Central memory CD4-positive, alpha-beta T cell (primary cell): ENCODE measurements at regions not wholly inside any gene's neighbourhood (a gene's known extent, or its start where the extent isn't known, plus 50 kb on each side); places are given as distances from the start of the nearest gene placed in this dataset.

Experiments used
- DNase-seq: peaks from one replicate; pipeline ENCODE4 v3.0.0; 2022

DNA sequence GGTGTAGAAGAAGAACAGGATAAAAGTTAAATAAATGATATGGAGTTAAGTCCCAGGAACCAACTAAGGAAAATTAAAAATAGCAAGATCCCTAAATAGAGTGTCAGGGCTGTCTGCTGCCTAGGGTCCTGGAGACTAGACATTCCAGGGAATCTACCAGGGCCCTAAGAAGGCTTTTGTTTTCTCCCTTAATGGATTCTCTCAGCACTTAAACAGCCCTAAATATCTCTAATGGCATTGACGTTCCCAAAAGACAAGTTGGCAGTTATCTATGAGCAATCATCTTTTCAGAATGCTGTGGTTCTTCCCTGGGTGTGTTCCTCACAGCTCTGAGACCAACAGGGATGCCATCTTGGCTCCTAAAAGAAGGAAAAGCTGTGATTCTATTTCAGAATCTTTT lies 616.3 kb downstream of the EPHA4 start:
- no peak for DNase-seq

DNA sequence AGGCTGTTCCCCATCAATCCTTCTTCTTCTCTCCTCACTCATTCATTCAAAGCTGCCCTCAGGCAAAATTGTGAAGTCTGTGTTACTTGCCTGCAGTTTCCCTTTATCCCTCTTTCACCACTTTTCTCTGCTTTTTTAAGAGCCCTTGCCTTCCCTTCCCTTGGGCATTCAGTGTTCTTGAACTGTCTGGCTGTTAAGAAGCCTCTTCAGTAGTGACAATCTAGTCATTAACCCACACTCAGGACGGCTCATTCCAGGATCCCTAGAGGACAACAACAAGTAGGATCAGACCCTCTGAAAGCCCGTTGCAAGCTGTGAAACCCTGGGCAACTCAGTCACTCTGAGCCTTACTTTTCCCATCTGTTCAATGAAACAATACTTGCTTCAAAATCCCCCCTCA lies 615.7 kb downstream of the EPHA4 start:
- no peak for DNase-seq

DNA sequence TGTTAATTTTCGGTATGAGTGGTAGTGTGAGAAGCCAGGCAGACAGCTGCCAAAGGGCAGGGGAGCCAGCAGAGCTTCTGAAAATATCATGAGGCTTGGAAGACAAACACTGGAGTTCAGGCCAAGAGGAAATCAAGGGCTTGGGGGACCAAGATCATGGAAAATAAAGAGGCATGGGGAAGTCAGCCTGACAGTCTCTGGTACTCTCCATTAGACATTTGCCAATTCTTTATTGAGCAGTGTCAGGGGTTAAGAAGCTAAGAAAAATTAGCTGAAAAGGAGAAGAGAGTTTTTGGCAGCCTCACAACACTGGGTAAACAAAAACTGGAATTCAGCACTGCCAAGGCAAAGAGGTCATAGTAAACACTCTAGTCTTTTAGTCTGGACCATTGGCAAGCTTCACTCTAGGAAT lies 612.7 kb downstream of the EPHA4 start:
- no peak for DNase-seq

DNA sequence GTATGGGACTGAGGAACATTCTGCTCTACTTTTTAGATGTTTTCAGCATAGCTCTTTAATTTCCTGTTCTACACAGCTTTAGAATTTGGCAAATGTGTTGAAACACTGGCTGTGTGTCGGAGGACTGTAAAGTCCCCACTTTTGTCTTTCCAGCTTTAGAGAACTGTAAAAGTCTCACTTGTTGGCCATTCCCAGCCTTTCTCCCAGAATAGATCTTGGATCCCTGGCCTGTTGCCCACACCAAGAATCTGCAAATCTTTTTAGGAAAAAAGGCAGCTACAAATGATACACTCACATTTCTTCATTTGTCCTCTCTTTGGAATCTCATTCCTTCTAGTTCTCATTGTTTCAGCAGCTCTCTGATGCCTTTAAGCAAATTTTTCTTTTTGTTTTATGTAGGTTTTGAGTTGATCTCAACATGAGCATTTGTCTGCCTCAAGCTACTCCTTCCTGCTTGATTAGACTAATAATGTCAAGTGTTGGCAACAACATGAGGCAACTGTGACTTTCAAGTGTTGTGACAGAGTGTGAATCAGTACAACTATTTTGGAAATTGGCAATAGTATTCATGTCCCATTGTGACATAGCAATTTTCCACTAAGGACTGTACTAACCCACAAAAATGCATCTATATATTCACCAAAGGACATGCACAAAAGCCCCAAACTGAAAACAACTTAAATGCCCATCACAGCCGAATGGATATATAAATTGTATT lies 610.8 kb downstream of the EPHA4 start:
- no peak for DNase-seq

DNA sequence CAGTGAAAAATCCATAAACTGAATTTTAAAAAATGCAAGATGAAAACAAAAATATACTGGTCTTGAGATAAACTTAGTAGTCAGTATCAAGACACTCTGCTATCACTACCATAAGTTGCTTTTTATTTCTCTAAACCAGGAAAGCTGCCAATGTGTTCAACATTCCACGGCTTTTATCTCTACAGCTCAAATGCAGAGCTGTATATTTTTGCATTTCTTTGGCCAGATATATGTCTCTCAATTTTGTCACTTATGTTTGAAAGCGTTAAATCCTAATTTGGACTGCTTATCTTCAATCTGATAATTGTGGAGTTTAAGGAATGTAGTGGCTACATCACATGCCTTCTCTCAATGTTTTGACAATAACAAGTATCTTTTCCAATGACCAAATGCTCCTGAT lies 609.5 kb downstream of the EPHA4 start:
- DNase-seq, result no peak

DNA sequence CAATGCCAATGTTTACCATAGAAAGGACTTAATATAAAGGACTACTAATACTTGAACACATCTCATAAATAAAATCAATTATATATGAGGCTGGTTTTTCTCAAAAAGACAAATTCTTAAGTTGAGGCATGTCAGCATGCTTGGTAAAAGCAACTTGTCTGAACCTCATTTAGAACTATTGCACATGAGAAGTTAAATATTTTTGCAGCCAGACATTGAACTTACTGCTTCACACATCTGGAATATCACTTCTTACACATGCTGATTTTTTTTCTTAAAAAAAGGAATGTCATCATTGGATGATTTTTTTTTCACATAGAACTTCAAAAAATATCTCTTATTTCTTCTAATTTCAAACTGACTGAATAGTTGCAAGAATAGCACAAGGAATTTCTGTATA lies 609.0 kb downstream of the EPHA4 start:
- DNase-seq, result no peak

DNA sequence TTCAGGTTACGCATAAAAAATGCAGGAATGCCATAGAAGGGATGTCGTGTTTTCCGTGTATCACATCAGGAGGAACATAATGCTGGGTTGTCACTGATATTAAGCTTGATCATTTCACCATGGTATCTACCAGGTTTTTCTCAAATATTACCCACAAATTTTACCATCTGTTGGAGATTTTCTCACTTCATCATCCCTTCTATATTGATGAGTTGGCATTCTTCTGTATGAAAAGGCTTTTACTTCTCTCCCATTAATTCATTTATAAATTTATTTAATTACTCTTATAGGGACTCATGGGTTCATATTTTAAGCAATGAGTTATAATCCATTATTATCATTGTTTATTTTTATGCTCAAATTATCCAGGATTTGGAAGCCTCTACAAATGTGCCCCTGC lies 608.2 kb downstream of the EPHA4 start:
- no peak for DNase-seq

DNA sequence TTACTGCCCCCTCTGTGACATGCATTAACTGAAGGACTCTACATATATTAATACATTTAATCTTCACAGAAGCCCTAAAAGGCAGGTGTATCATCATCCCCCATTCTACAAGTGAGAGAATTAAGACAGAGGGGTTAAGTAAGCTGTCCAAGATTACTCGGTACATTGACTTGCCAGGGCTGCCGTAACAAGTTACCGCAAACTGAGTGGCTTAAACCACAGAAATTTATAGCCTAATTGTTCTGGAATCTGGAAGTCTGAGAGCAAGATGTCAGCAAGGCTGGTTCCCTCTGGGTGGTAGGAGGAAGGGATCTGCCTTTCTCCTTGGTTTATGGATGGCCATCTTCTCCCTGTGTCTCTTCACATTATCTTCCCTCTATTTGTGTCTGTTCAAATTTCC lies 605.5 kb downstream of the EPHA4 start:
- DNase-seq, result no peak

DNA sequence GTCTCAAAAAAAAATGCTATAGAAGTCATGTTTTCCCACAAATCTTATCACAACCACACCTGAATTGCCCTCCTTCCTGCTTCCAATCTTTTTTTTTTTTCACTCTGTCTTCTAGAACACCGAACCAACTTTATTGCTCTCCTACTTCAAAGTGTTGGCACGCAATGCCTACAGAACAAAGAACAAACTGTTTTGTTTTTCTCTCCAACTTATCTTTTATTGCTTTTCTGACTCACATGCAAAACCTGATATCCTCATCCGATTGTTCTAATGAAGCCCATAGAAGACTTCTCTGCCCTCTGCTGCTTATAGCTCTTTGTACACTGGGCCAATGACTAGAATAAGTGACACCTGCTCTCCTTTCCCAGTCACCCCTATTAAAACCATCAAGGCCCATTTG lies 602.8 kb downstream of the EPHA4 start:
- no peak for DNase-seq

DNA sequence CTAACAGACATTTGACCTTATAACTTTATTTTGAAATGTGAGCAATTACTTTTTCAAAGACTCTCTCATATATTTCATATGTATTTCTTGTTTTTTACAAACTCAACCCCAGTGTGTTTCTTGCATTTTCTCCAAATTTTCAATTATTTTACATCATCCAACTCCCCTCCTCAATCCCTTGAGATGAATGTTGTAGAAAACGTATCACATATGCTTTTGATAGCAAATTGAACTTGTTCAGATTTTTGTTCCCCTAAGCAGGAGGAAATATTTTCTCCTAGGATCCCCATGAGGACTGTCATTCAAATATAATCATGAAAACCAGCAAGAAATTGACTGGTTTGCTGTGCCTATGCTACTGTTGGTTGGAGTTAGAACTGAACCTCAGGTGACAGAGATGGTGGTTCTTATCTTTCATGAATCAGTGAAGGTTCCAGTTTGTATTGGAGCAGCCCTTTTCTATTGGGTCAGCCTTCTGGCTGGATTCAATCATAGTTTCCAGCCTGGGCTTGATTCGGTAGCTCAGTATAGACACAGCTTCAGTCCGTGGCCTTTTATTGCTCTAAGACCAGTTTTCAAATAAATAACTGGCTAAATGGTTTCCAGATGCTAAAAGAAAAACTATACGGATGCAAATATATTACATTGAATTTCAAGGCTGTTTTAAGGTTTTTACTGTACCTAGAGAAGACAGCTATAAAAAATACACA lies 591.0 kb downstream of the EPHA4 start:
- DNase-seq, result no peak

DNA sequence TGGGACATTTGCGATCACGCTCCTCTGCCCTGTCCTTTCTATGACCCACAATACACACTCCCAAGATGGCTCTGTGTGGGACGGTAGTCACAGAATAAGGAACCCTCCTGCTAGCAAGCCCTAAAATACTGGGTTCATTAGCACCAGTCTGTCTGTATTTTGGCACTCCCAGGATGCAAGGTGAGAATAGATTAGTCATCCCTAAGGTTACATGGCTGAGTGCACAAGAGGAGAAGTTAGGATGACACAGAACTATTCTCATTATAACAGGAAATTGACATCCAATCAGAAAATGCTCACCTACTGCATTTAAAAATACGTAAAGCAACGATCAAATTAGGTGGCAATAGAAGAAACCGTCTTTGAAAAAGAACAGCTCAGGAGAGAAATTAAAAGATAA lies 590.2 kb downstream of the EPHA4 start:
- DNase-seq, result no peak

DNA sequence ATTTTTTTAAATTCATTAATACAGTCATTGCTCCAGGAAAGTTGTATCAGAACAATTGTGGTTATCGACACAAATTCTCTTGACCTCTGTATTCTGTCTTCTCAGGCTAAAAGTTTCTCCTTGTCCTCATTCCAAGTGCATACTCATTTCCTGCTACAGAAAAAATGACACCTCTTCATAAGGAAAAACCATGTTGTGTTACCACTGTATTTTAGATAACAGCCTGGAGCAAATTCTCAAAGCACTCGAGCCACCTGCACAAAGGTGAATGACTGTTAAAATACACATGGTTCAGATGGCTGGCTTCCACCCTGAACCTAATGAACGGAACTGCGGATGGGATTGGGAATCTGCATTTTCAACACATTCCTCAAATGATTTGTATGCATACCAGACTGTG lies 586.5 kb downstream of the EPHA4 start:
- DNase-seq, result no peak

DNA sequence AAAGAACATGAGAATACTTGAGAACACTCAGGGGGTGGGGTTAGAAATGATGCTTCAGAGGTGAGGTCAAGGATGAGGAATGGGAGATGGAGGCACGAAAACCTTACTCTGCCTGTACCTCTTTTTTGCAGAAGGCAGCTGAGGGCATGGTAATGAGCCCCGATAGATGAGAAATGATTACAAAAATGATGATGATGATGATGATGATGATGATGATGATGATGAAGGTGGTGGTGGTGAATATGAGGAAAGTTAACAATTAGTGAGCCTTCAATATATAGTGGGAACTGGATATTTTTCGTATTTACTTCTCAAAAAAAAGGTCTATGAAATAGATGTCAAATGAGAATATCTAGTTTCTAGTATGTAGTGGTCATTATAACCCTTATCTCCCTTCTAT lies 584.3 kb downstream of the EPHA4 start:
- DNase-seq, result no peak

DNA sequence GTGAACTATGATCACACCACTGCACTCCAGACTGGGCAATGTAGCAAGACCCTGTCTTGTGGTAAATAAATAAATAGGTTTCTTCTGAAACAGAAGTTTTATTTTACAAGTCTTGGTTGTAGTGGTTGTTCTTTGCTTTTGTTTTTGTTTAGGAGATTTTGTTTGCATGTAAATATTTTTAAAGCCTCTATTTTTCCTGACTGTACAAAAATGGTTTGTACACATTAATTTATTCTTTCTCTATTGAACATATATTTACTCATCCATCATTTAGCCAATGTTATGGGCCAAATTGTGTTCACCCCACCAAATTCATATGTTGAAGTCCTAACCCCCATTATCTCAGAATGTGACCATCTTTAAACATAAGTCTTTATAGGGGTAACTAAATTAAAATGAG lies 580.1 kb downstream of the EPHA4 start:
- no peak for DNase-seq

DNA sequence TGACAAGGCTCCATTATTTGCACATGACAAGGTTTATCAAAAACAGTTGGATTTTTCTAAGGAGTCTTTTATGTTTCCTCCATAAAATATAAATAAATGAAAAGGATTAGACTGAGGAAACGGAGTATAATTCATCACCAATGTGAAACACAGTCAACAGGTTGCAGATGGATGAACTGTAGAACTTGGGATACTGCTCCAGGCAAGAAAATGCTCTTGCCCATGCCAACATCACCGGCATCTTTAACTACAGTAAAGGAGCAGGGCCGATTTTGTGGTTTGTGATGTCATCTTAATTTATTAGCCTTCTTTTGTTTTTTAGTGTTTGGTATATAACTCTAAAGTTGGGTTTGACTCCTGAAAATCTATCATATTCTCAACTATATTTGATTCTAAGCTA lies 577.3 kb downstream of the EPHA4 start:
- no peak for DNase-seq

DNA sequence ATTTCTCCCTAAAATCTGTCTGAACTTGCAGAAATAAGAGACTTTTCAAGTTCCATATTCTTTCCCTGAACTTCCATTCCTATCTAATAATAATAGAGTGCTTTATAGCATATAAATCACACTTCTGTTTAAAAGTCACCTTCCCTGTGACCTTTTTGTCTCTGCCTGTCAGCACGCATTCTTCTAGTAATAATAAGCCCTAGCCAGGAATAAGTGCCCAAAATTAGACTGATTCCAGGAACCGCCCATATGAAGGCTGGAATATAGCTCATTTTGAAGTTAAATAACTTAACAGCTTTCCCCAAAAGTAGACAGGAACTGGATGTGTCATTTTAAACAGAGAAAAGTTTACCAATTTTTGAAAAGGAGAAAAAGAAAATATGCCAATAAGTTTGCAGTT lies 576.5 kb downstream of the EPHA4 start:
- DNase-seq, result no peak

DNA sequence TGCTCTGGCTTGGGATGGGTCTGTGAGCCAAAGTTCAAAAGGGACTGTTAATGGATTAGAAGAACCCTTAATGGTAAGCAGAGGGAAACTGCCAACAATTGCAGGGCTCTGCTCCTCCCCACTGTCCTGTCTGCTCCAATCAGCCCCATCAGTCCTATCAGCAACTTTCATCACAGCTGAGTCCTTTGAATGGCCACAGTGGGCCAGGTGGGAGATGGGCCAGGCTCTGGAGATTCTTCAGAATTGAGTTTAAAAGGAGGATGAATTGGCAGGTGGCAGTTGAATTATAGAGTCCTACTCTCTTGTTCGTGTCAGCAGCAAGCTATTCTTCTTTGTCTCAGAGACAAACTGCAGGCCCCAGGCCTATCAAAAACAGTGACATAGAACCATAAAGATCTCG lies 573.9 kb downstream of the EPHA4 start:
- DNase-seq, result no peak

DNA sequence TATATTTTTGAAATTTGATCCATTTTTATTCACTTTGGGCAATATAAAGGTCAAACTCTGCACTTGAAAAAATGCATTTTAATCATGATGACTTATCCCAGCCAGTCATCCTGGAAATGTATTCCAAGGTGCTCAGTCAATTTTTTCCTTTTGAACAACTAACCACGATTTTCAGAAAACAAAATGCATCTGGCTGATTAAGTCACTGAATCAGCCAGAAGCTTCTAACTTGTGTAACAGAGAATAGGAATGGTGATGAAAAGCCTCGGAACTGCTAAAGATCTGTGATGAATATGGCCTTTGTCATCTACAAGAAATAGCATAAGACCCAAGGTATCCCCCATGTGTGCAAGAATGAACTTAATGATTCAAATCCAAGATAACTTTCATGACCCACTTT lies 572.7 kb downstream of the EPHA4 start:
- DNase-seq, result no peak

DNA sequence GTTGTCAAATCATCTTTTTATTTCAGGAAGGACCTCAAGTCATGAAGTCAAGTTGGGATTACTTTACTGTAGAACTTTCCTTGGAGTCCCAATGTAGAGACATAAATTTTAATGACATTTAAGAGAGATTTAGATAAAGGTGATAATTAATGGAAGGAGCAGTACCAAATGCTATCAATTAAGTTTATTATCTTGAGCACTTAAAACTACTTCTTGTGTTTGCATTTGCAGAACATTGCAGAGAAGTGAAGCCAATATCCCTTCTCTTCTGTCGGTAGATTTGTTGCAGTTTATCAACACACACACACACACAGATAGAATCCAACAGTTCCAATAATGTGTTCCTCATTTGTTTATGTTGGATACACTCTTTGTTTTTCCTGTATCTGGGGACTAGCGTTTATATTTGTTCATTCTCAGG lies 570.7 kb downstream of the EPHA4 start:
- no peak for DNase-seq

DNA sequence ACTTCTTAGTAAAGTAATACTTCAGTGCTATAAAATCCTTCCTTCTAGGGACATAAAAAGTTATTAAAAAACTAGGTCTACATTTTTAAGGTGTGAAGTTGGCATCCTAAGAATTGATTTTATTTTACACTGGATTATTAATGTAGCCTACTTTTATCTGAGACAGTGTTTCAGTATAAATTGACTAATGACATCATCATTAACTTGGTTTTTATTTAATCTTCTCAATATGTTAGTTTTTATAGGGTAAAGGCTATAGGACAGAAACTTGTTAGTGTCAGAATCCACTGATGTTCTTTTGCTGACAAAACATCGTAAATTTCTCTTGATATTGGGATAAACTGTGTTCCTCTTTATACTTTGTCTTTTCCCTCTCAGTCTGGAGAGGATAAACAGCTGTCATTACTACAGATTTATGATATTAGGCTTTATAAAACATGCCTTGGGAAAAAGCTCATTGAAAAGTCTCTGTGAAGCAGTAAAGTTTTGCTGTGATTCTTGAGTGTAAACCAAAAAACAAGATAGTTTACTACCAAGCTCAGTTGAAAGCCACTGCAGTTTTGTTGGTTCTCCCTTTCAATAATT lies 569.9 kb downstream of the EPHA4 start:
- no peak for DNase-seq

DNA sequence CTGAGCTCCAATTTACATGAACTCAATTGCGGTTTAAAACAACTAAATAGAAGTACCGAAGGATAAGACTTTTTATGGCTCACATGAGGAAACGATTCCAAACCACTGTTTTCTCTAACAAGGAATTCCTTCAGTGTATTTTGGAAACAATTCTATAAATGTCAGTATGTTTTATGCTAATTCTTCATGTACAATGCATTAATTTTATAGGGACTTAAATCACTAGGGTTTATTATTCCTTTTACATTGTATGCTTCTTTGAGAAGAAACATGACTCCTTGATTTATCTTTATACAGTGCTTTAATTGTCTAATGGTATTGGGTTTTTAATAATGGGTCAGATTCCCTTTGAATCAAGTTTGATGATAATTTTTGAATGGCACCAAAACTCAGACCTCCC lies 566.8 kb downstream of the EPHA4 start:
- DNase-seq, result no peak

DNA sequence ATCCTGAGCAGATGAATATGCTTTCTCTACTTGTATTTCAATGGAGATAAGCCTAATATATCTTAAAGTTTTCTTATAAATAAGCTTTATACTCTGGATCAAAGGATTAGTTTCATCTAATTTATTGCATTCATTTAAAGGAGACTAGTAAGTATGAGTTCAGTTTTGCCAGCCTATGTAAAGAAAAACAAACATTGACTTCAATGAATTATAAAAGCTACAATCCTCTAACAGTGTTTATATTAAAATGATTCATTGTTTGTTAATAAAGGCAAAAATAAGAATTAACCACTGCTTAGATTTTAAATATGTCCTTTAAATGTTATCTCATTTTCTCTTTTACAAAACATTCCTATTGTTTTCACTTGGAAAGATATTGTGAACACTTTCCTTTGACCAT lies 566.0 kb downstream of the EPHA4 start:
- DNase-seq, result no peak

DNA sequence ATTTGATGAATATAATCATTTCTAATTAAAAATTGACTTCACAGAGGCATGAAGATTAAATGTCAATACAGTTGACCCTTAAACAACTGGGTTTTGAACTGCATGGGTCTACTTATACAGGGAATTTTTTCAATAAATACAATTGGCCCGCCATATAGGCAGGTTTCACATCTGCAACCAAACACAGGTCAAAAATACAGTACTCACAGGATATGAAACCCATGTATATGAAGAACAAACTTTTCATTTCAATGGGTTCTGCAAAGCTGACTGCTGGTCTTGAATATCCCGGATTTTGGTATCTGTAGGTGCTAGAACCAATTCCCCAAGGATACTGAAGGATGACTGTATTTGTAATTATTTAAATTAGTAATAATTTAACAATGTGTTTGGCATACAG lies 555.6 kb downstream of the EPHA4 start:
- DNase-seq, result no peak

DNA sequence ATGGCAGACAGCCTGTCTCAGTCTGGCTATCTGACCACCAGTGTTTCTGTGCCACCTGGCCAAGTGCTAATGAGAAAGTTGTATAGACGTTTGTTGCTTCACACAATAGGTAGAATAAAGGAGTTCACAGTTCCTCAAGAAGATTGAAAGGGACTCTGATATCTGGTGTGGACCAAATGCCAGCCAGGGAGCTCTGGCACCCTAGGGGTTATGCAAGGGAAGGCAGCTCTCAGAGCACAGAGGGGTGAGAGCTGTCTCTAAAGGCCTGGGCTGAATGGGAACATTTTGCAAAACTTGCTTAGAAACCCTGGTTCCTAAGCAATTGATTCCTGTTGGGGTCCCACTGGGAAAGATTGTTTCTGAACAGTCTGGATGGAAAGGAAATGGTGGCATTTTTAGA lies 553.8 kb downstream of the EPHA4 start:
- no peak for DNase-seq

DNA sequence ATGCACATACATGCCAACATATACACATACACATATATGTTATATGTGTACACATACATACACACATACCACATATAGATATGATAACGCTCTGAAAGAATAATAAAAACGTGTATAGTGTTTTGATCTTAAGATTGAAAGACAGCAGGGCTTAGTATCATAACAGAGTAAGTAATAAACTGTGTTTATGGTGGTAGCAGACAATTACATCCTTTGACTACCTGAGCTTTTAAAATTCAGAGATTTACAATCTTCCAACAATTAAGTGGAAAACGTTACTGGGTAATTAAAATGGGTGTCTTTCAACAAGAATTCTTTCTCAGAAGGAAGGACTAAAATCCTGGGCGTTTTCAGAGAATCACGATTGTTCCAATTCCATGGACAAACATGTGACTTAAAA lies 552.4 kb downstream of the EPHA4 start:
- no peak for DNase-seq
